Osteocyte (in vitro differentiated cells): ENCODE measurements at regions not wholly inside any gene's neighbourhood (a gene's known extent, or its start where the extent isn't known, plus 50 kb on each side); places are given as distances from the start of the nearest gene placed in this dataset.
A peak's percentile ranks its signal among the peaks of the same experiment; 100 is the strongest.

Source experiments
- DNase-seq: peaks from one replicate; pipeline ENCODE4 v3.0.0; 2021; ENCODE audit warnings: mixed read lengths; ENCODE audit not compliant: unreplicated experiment; ENCODE audit errors: extremely low spot score
- H3K27ac Mint-ChIP-seq: one replicate; pipeline ENCODE4 v1.8.0; 2021; ENCODE audit warnings: mild to moderate bottlenecking, mixed read lengths; ENCODE audit not compliant: unreplicated experiment
- H3K27me3 Mint-ChIP-seq: one replicate; pipeline ENCODE4 v1.8.0; 2021; ENCODE audit warnings: mixed read lengths; ENCODE audit not compliant: unreplicated experiment
- H3K36me3 Mint-ChIP-seq: one replicate; pipeline ENCODE4 v1.8.0; 2021; ENCODE audit warnings: mixed read lengths; ENCODE audit not compliant: unreplicated experiment
- H3K4me1 Mint-ChIP-seq: one replicate; pipeline ENCODE4 v1.8.0; 2021; ENCODE audit warnings: mixed read lengths; ENCODE audit not compliant: unreplicated experiment
- H3K4me3 Mint-ChIP-seq: one replicate; pipeline ENCODE4 v1.8.0; 2021; ENCODE audit warnings: mild to moderate bottlenecking, moderate library complexity, mixed read lengths; ENCODE audit not compliant: unreplicated experiment
- H3K9me3 Mint-ChIP-seq: one replicate; pipeline ENCODE4 v1.8.0; 2021; ENCODE audit warnings: mixed read lengths; ENCODE audit not compliant: unreplicated experiment
- TF ChIP-seq, protein P1 (sequence below): fragments of 200-600 bp; sonication (generic); IDR thresholded peaks from 2 replicates; pipeline ENCODE4 v1.5.0; 2021; ENCODE audit warnings: antibody characterized with exemption, mild to moderate bottlenecking, moderate library complexity

DNA sequence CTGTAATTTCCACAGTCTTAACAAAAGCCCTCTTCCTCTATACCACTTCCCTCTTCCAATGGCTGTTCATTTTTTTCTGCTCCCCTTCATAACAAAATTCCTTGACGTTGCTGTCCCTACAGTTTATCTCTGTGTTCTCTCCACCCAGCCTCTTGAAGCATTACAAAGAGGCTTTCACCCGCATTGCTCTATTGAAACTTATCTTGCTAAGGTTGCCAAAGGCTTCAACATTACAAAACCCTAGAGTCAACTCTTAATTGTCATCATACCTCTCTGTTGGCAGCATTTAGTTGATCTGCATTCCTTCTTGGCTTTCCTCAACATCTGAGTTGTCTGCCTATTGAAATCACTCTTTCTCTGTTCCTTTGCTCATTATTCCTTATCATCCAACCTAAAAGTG is 1055.7 kb downstream of the JRKL start:
- Mint-ChIP-seq H3K4me3 (no peak overlapping the region), H3K36me3 (no peaks in the 10 kb centered on the region), H3K9me3 (peaks cover under 1% of the 10 kb centered on the region), H3K27me3 (peaks cover 13% of the 10 kb centered on the region), H3K4me1 (no peaks in the 10 kb centered on the region), H3K27ac (no peak overlapping the region)
- TF ChIP-seq, protein P1, sequence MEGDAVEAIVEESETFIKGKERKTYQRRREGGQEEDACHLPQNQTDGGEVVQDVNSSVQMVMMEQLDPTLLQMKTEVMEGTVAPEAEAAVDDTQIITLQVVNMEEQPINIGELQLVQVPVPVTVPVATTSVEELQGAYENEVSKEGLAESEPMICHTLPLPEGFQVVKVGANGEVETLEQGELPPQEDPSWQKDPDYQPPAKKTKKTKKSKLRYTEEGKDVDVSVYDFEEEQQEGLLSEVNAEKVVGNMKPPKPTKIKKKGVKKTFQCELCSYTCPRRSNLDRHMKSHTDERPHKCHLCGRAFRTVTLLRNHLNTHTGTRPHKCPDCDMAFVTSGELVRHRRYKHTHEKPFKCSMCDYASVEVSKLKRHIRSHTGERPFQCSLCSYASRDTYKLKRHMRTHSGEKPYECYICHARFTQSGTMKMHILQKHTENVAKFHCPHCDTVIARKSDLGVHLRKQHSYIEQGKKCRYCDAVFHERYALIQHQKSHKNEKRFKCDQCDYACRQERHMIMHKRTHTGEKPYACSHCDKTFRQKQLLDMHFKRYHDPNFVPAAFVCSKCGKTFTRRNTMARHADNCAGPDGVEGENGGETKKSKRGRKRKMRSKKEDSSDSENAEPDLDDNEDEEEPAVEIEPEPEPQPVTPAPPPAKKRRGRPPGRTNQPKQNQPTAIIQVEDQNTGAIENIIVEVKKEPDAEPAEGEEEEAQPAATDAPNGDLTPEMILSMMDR = no peak
- DNase-seq = no peak

DNA sequence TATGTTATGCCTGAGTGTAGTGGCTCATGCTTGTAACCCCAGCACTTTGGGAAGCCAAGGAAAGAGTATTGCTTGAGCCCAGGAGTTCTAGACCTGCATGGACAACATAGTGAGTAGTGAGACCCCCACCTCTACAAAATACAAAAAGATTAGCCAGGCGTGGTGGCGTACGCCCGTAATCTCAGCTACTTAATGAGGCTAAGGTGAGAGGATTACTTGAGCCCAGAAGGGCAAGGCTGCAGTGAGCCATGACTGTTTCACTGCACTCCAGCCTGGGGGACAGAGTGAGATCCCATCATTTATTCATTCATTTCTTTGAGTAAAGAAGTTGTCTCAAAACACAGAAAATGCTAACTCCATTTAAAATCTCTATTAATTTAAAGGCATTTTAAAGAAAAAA is 1061.6 kb downstream of the JRKL start:
- Mint-ChIP-seq H3K4me3 (no peak overlapping the region), H3K4me1 (no peaks in the 10 kb centered on the region), H3K36me3 (no peaks in the 10 kb centered on the region), H3K27ac (no peak overlapping the region), H3K27me3 (peaks cover 23% of the 10 kb centered on the region), H3K9me3 (no peaks in the 10 kb centered on the region)
- TF ChIP-seq, protein P1 = no peak
- DNase-seq = no peak

DNA sequence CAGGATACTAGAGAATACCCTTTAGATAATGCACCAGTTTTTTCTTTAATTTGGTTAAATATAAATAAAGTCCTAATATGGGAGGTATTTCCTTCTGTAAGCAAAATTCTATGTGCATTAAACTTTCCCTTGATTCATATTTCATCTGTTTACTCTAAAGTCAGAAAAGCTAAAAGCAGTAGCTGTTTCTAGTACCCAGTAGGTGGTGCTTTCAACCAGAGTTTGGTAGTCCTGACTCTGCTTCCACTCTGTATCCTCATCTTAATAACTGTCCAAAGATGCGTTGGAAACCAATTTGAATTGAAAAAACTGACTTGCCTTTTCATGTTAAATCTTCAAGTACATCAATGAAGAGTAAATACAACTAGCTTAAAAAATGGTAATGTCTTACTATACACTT is 1065.2 kb downstream of the JRKL start:
- TF ChIP-seq, protein P1 = peak; percentile 70
- Mint-ChIP-seq H3K36me3 (no peaks in the 10 kb centered on the region), H3K9me3 (no peaks in the 10 kb centered on the region), H3K4me3 (no peak overlapping the region), H3K27me3 (peaks cover 17% of the 10 kb centered on the region), H3K4me1 (no peaks in the 10 kb centered on the region), H3K27ac (no peak overlapping the region)
- DNase-seq = no peak

DNA sequence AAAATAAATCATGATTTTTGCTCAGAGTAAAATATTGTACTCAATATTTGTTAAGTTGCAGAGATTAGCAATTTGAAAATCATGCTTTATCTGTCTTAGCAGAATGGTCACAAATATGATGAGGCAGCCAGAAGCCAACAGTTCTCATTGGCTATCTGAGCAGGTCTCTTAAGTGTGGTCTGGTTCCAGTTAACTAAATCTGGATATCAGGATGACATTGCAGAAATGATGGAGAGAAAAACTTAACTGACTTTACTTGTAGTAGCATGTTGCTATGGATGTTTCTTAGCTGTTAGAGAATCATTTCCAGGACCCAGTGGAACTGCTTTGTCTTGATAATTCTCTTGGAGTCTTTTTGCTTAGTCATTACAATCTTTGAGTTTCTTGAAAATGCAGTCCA is 1070.3 kb downstream of the JRKL start:
- H3K27ac Mint-ChIP-seq = no peak overlapping the region
- no peak for DNase-seq
- H3K4me1 Mint-ChIP-seq = no peaks in the 10 kb centered on the region
- no peaks in the 10 kb centered on the region for H3K36me3 Mint-ChIP-seq
- TF ChIP-seq, protein P1 = no peak
- H3K27me3 Mint-ChIP-seq = no peaks in the 10 kb centered on the region
- no peaks in the 10 kb centered on the region for H3K9me3 Mint-ChIP-seq
- H3K4me3 Mint-ChIP-seq = no peak overlapping the region

DNA sequence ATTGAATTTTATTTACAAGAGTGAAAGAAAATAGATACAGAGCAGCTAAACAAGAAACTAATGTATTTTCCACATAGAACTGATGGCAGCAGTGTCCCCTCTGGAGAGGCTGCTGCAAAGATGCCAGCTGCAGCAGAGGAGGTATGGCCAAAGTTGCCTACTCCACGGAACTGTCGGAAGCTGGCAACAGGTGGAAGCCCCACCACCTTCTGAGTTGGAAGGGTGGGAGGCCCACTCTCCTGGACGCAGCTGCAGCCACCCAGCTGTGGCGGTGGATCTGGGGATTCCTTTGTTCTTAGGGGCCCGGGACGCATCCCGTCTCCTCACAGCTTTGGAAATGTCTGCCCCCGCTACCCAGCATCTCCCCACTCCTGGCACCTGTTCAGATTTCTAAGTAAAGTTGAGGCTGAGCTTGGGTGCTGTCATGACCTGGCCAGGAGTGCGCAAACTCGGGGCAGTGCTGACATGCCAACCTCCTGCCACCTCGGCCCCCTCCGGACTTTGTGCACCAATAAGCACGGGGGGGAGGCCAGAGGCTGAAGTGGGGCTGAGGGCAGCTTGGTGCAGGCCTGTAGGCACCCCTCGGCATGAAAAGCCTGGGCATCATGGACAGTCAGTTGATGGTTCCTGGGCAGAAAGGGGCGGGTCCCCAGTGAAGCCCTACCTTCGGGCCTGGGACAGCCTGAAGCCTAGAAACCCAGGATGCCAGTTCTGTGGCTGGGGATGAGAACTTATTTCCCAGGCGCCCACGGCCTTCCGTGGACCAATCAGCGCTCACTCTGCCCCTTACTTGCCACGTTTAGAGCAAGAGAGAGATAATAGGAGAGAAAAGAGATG is 1071.4 kb downstream of the JRKL start:
- no peaks in the 10 kb centered on the region for H3K27me3 Mint-ChIP-seq
- H3K4me1 Mint-ChIP-seq = no peaks in the 10 kb centered on the region
- no peak for DNase-seq
- TF ChIP-seq, protein P1 = no peak
- no peaks in the 10 kb centered on the region for H3K9me3 Mint-ChIP-seq
- no peaks in the 10 kb centered on the region for H3K36me3 Mint-ChIP-seq
- no peak overlapping the region for H3K27ac Mint-ChIP-seq
- H3K4me3 Mint-ChIP-seq = no peak overlapping the region
